ENCODE measurements at regions not wholly inside any gene's neighbourhood (a gene's known extent, or its start where the extent isn't known, plus 50 kb on each side); places are given as distances from the start of the nearest gene placed in this dataset.
"Not testable (repeated sequence)": the region's sequence is repeated elsewhere in the genome, so short reads cannot be mapped to it uniquely, and the experiment has no call there.

DNA sequence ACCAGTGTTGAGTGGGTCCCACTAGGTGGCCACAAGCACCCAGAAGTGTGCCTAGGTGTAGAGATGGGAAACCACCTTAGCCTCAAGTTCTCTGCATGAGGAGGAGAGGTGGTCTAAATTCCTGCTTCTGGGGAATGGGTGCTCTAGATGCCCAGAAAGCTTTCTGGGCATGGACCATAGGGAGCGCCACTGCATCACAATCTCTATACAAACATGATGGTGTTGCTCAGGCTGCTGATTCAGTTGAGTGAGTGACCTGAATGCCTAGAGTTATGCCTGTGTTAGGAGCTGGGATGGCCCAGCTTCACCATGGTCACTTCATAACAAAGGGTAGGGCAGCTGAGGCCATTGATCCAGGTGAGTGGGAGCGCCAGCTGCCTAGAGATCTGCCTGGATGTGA is 667.9 kb upstream of the ARRDC3 start:
- no peak overlapping the region for H3K4me3 ChIP-seq (replicated peaks; ENCODE audit: insufficient read depth, low read length)
- TF ChIP-seq, protein P1, sequence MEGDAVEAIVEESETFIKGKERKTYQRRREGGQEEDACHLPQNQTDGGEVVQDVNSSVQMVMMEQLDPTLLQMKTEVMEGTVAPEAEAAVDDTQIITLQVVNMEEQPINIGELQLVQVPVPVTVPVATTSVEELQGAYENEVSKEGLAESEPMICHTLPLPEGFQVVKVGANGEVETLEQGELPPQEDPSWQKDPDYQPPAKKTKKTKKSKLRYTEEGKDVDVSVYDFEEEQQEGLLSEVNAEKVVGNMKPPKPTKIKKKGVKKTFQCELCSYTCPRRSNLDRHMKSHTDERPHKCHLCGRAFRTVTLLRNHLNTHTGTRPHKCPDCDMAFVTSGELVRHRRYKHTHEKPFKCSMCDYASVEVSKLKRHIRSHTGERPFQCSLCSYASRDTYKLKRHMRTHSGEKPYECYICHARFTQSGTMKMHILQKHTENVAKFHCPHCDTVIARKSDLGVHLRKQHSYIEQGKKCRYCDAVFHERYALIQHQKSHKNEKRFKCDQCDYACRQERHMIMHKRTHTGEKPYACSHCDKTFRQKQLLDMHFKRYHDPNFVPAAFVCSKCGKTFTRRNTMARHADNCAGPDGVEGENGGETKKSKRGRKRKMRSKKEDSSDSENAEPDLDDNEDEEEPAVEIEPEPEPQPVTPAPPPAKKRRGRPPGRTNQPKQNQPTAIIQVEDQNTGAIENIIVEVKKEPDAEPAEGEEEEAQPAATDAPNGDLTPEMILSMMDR (IDR thresholded peaks at IDR 0.05; ENCODE audit: insufficient read depth, low read length), result no peak
- TF ChIP-seq GABPA (IDR thresholded peaks at IDR 0.05; ENCODE audit: low read depth) (no peak), POLR2AphosphoS5 (IDR thresholded peaks at IDR 0.05; ENCODE audit: low read depth) (no peak), SPI1 (IDR thresholded peaks at IDR 0.05; ENCODE audit: borderline replicate concordance, low read depth) (no peak)
- TF ChIP-seq, protein P2, sequence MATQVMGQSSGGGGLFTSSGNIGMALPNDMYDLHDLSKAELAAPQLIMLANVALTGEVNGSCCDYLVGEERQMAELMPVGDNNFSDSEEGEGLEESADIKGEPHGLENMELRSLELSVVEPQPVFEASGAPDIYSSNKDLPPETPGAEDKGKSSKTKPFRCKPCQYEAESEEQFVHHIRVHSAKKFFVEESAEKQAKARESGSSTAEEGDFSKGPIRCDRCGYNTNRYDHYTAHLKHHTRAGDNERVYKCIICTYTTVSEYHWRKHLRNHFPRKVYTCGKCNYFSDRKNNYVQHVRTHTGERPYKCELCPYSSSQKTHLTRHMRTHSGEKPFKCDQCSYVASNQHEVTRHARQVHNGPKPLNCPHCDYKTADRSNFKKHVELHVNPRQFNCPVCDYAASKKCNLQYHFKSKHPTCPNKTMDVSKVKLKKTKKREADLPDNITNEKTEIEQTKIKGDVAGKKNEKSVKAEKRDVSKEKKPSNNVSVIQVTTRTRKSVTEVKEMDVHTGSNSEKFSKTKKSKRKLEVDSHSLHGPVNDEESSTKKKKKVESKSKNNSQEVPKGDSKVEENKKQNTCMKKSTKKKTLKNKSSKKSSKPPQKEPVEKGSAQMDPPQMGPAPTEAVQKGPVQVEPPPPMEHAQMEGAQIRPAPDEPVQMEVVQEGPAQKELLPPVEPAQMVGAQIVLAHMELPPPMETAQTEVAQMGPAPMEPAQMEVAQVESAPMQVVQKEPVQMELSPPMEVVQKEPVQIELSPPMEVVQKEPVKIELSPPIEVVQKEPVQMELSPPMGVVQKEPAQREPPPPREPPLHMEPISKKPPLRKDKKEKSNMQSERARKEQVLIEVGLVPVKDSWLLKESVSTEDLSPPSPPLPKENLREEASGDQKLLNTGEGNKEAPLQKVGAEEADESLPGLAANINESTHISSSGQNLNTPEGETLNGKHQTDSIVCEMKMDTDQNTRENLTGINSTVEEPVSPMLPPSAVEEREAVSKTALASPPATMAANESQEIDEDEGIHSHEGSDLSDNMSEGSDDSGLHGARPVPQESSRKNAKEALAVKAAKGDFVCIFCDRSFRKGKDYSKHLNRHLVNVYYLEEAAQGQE (IDR thresholded peaks at IDR 0.05; ENCODE audit: insufficient replicate concordance, low read depth), result no peak

DNA sequence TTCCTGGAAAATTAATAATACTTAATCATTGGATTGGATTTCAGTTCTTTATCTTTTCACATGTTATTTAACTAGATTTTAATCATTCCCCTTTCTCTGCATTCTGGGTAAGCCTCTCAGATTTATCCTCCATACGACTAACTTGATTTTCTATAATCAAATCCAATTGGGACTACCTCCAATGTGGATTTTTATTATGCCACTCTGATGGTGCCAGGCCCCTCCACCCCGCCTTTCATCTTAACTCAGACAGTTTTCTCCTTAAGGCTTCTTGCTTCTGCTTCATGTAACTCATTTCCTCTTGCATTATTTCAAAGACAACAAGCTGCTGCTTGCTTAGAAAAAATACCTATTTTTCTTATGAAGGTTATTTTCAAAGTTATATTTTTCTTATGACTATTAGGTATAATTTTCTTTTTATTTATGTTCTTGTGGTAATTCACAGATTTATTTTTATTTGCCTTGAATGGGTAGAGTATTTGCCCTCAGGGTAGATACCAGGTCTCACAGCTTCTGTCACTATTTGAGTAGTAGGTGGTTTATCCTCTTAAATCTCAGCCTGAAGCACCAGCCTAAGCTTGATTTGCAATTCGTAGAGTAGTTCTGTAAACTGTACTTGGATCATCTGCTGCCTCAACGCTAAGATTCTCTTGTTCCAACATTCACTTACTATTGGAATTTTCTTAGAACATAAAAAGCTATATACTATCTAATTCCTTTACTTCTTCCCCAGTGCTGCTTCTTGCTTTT is 659.0 kb upstream of the ARRDC3 start:
- TF ChIP-seq SPI1 (IDR thresholded peaks at IDR 0.05; ENCODE audit: borderline replicate concordance, low read depth) (no peak), POLR2AphosphoS5 (IDR thresholded peaks at IDR 0.05; ENCODE audit: low read depth) (no peak), GABPA (IDR thresholded peaks at IDR 0.05; ENCODE audit: low read depth) (no peak)
- TF ChIP-seq, protein P1 (IDR thresholded peaks at IDR 0.05; ENCODE audit: insufficient read depth, low read length), result no peak
- TF ChIP-seq, protein P2 (IDR thresholded peaks at IDR 0.05; ENCODE audit: insufficient replicate concordance, low read depth), result no peak
- DNase-seq (ENCODE audit: low read depth in 1 of 2, low spot score in 1 of 2), result no peak
- no peaks in the 10 kb centered on the region for H3K27me3 ChIP-seq (ENCODE audit: insufficient read depth, poor library complexity, severe bottlenecking)

More for the DNA sequence above, 667.9 kb upstream of the ARRDC3 start:
- DNase-seq (ENCODE audit: low read depth in 1 of 2, low spot score in 1 of 2), result no peak
- Histone ChIP-seq H3K27me3 (ENCODE audit: insufficient read depth, poor library complexity, severe bottlenecking) (no peaks in the 10 kb centered on the region), H3K27ac (replicated peaks) (no peak overlapping the region)

DNA sequence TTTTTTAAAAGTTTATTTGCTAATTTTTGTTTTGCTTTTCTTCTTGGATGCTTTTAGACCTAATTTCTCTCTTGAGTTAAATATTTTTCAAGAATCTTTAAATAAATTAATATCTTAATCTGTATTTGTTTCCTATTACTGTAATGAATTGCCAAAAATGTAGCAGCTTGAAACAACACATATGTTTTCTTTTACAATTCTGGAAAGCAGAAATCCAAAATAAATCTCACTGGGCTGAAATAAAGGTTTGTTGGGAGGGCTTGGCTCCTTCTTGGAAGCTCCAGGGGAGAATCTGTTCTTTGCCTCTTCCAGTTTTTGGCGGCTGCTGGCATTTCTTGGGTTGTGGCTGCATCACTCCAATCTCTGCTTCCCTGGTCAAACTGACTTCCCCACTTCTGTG is 658.1 kb upstream of the ARRDC3 start:
- DNase-seq (ENCODE audit: low read depth in 1 of 2, low spot score in 1 of 2), result no peak
- Histone ChIP-seq H3K4me3 (replicated peaks; ENCODE audit: insufficient read depth, low read length) (no peak overlapping the region), H3K27me3 (ENCODE audit: insufficient read depth, poor library complexity, severe bottlenecking) (no peaks in the 10 kb centered on the region), H3K27ac (replicated peaks) (no peak overlapping the region)
- TF ChIP-seq, protein P2 (IDR thresholded peaks at IDR 0.05; ENCODE audit: insufficient replicate concordance, low read depth), result no peak
- TF ChIP-seq, protein P1 (IDR thresholded peaks at IDR 0.05; ENCODE audit: insufficient read depth, low read length), result no peak
- TF ChIP-seq SPI1 (IDR thresholded peaks at IDR 0.05; ENCODE audit: borderline replicate concordance, low read depth) (no peak), GABPA (IDR thresholded peaks at IDR 0.05; ENCODE audit: low read depth) (no peak), POLR2AphosphoS5 (IDR thresholded peaks at IDR 0.05; ENCODE audit: low read depth) (no peak)

More for the DNA sequence above, 659.0 kb upstream of the ARRDC3 start:
- Histone ChIP-seq H3K4me3 (replicated peaks; ENCODE audit: insufficient read depth, low read length) (no peak overlapping the region), H3K27ac (replicated peaks) (no peak overlapping the region)

DNA sequence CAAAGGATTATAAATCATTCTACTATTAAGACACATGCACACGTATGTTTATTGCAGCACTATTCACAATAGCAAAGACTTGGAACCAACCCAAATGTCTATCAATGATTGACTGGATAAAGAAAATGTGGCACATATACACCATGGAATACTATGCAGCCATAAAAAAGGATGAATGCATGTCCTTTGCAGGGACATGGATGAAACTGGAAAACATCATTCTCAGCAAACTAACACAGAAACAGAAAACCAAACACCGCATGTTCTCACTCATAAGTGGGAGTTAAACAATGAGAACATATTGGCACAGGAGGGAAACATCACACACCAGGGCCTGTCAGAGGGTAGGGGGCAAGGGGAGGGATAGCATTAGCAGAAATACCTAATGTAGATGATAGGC is 646.7 kb upstream of the ARRDC3 start:
- H3K4me3 ChIP-seq (replicated peaks; ENCODE audit: insufficient read depth, low read length); H3K27ac ChIP-seq (replicated peaks); H3K27me3 ChIP-seq (ENCODE audit: insufficient read depth, poor library complexity, severe bottlenecking); DNase-seq (ENCODE audit: low read depth in 1 of 2, low spot score in 1 of 2): not testable (repeated sequence)

Data from HL-60 (cell line).